ENCODE measurements at regions not wholly inside any gene's neighbourhood (a gene's known extent, or its start where the extent isn't known, plus 50 kb on each side); places are given as distances from the start of the nearest gene placed in this dataset.

- TF ChIP-seq FOXP2 (optimal IDR thresholded peaks at IDR 0.05; ENCODE audit: control extremely low read depth, extremely low read length, insufficient read depth), result no peak
- TF ChIP-seq EZH2 (IDR thresholded peaks at IDR 0.05), result no peak
- TF ChIP-seq POLR2AphosphoS5 (IDR thresholded peaks at IDR 0.05; ENCODE audit: borderline replicate concordance, low read depth, low read length), result no peak
Measured at GRCh38 chr1:185497177-185497576, 180.1 kb upstream of the IVNS1ABP start.

All from SK-N-MC (cell line).